ENCODE measurements at regions not wholly inside any gene's neighbourhood (a gene's known extent, or its start where the extent isn't known, plus 50 kb on each side); places are given as distances from the start of the nearest gene placed in this dataset.
A peak's percentile ranks its signal among the peaks of the same experiment; 100 is the strongest.

GRCh38 chr18:72452328-72452727 lies 91.8 kb downstream of the CBLN2 start:
- POLR2A ChIA-PET: no interaction called here
- Histone ChIP-seq H3K27me3 (ENCODE audit: control insufficient read depth in 1 of 2, insufficient read depth in 2 of 2, low read length in 2 of 2) (no peaks in the 10 kb centered on the region), H3K9ac (ENCODE audit: insufficient read depth, low read depth, low read length) (no peak overlapping the region), H3K36me3 (replicated peaks in 1 of 2; ENCODE audit: control insufficient read depth in 1 of 2, insufficient read depth in 2 of 2, low read length in 2 of 2) (no peaks in the 10 kb centered on the region), H3K4me2 (ENCODE audit: low read depth, low read length) (no peak overlapping the region), H3K4me3 (replicated peaks in 1 of 3; ENCODE audit: insufficient read depth in 1 of 3, low read depth in 2 of 3, low read length in 3 of 3) (no peak overlapping the region), H3K9me3 (ENCODE audit: low read length) (peaks cover 40% of the 10 kb centered on the region), H3K4me1 (ENCODE audit: insufficient read depth, low read length) (no peaks in the 10 kb centered on the region), H4K20me1 (ENCODE audit: insufficient read depth, low read length) (no peaks in the 10 kb centered on the region), H2AFZ (ENCODE audit: low read length) (no peak overlapping the region), H3K79me2 (ENCODE audit: insufficient read depth, low read length) (no peaks in the 10 kb centered on the region), H3K27ac (ENCODE audit: extremely low read length, insufficient read depth, low read length) (no peak overlapping the region)
- DNase-seq (ENCODE audit: low spot score): no peak
- no peak for FAIRE-seq
- intact Hi-C loops (cut with micrococcal nuclease; ENCODE audit: unreplicated experiment) (no loop called here), in situ Hi-C loops (cut with HindIII; ENCODE audit: extremely low pct_ligation_motif_present, low pct_unique_long_range_greater_than_20kb) (no loop called here)
- CTCF ChIA-PET (ENCODE audit: low intra/inter-chr PET ratio, low total read pairs): no interaction called here
- no peak for ATAC-seq
- TF ChIP-seq MNT (IDR thresholded peaks at IDR 0.05) (peak; percentile 86), GMEB1 (CRISPR knock-in tag; IDR thresholded peaks at IDR 0.05; ENCODE audit: borderline replicate concordance) (no peak)
- BruUV-seq (replicated peaks): no TSS peak
- 9% methylated on average over 6 of the region's 6 CpGs for WGBS (ENCODE audit: low lambda C conversion rate)

GRCh38 chr18:72444798-72445155 lies 99.4 kb downstream of the CBLN2 start:
- WGBS (ENCODE audit: low lambda C conversion rate): 46% methylated on average over 4 of the region's 4 CpGs
- ATAC-seq (no peak), FAIRE-seq (no peak), DNase-seq (ENCODE audit: low spot score) (no peak)
- intact Hi-C loops (cut with micrococcal nuclease; ENCODE audit: unreplicated experiment): no loop called here
- Histone ChIP-seq H3K9ac (ENCODE audit: insufficient read depth, low read depth, low read length) (no peak overlapping the region), H4K20me1 (ENCODE audit: insufficient read depth, low read length) (no peaks in the 10 kb centered on the region), H3K79me2 (ENCODE audit: insufficient read depth, low read length) (no peaks in the 10 kb centered on the region), H3K27me3 (ENCODE audit: control insufficient read depth in 1 of 2, insufficient read depth in 2 of 2, low read length in 2 of 2) (no peaks in the 10 kb centered on the region), H3K4me3 (replicated peaks in 1 of 3; ENCODE audit: insufficient read depth in 1 of 3, low read depth in 2 of 3, low read length in 3 of 3) (no peak overlapping the region), H2AFZ (ENCODE audit: low read length) (no peak overlapping the region), H3K27ac (ENCODE audit: extremely low read length, insufficient read depth, low read length) (no peak overlapping the region), H3K9me3 (ENCODE audit: low read length) (peaks cover 5% of the 10 kb centered on the region), H3K36me3 (replicated peaks in 1 of 2; ENCODE audit: control insufficient read depth in 1 of 2, insufficient read depth in 2 of 2, low read length in 2 of 2) (no peaks in the 10 kb centered on the region), H3K4me2 (ENCODE audit: low read depth, low read length) (no peak overlapping the region), H3K4me1 (ENCODE audit: insufficient read depth, low read length) (no peaks in the 10 kb centered on the region)
- POLR2A ChIA-PET: no interaction called here
- no TSS peak for BruUV-seq (replicated peaks)
- TF ChIP-seq ZMAT5 (CRISPR knock-in tag; IDR thresholded peaks at IDR 0.05; ENCODE audit: borderline replicate concordance, low read depth): no peak
- TF ChIP-seq USF2 (IDR thresholded peaks at IDR 0.05; ENCODE audit: low read depth, low read length): no peak
- TF ChIP-seq USF2 (CRISPR knock-in tag; IDR thresholded peaks at IDR 0.05; ENCODE audit: borderline replicate concordance): no peak
- no peak for TF ChIP-seq ZFP36 (IDR thresholded peaks at IDR 0.05; ENCODE audit: borderline replicate concordance, low read depth, low read length, partially characterized antibody)
- no peak for TF ChIP-seq ZNF619 (CRISPR knock-in tag; IDR thresholded peaks at IDR 0.05)
- no peak for TF ChIP-seq YEATS2 (CRISPR knock-in tag; IDR thresholded peaks at IDR 0.05; ENCODE audit: borderline replicate concordance)
- in situ Hi-C loops (cut with HindIII; ENCODE audit: extremely low pct_ligation_motif_present, low pct_unique_long_range_greater_than_20kb): no loop called here
- CTCF ChIA-PET (ENCODE audit: low intra/inter-chr PET ratio, low total read pairs): no interaction called here

Measured in HepG2 (cell line).